ENCODE measurements at regions not wholly inside any gene's neighbourhood (a gene's known extent, or its start where the extent isn't known, plus 50 kb on each side); places are given as distances from the start of the nearest gene placed in this dataset.

- Histone ChIP-seq H3K9me3 (ENCODE audit: control insufficient read depth, insufficient read depth, low read depth, low read length) (no peaks in the 10 kb centered on the region), H3K4me1 (ENCODE audit: control insufficient read depth, extremely low read depth, insufficient read depth, low read length) (no peaks in the 10 kb centered on the region), H4K20me1 (ENCODE audit: control insufficient read depth, extremely low read depth, insufficient read depth, low read length) (no peaks in the 10 kb centered on the region), H3K4me2 (ENCODE audit: extremely low read depth, insufficient read depth, low read length) (no peak overlapping the region), H3K27ac (ENCODE audit: insufficient read depth, low read length) (no peak overlapping the region), H3K4me3 (replicated peaks in 1 of 4; ENCODE audit: control extremely low read depth in 1 of 4, insufficient read depth in 1 of 4, low read depth in 3 of 4, low read length in 4 of 4) (no peak overlapping the region), H3K27me3 (ENCODE audit: control insufficient read depth, insufficient read depth, low read length) (no peaks in the 10 kb centered on the region), H3K79me2 (ENCODE audit: control insufficient read depth, insufficient read depth, low read length) (no peaks in the 10 kb centered on the region), H3K36me3 (ENCODE audit: control insufficient read depth, insufficient read depth, low read length) (no peaks in the 10 kb centered on the region), H3K9ac (ENCODE audit: insufficient read depth, low read length) (no peak overlapping the region), H2AFZ (ENCODE audit: low read length) (no peak overlapping the region)
- TF ChIP-seq CTCF (conservative IDR thresholded peaks at IDR 0.05 in 1 of 2, IDR thresholded peaks at IDR 0.05 in 1 of 2; ENCODE audit: low read depth in 1 of 2, low read length in 2 of 2) (no peak), EZH2 (IDR thresholded peaks at IDR 0.05; ENCODE audit: low read length, missing control alignments) (no peak)
- peak in 1 of 2 donors; percentile 3 for DNase-seq (ENCODE audit: low read depth in 2 of 2)
These were observed 96.2 kb upstream of the MEOX2 start for GRCh38 chr7:15782656-15783055.

DNA sequence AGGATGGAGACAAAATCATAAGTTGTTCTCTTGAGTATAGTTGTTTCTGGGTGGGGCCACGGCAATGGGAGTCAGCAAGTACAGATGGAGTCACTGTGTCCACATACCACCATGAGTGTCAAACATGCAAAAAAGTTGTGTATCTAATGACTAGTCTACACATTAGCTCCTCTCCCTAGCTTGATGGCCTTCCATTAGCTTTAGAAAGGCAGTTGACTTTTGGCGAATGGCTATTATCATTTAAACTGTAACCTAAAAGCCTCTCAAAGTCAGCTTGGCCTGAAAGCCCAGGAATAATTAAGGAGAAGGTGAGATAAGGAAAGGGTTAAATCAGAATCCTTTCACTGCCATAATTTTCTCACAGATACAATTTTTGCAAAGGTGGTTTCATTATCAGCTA is 95.5 kb upstream of the MEOX2 start:
- H3K27ac ChIP-seq (ENCODE audit: insufficient read depth, low read length): no peak overlapping the region
- H3K9me3 ChIP-seq (ENCODE audit: control insufficient read depth, insufficient read depth, low read depth, low read length): no peaks in the 10 kb centered on the region
- H3K79me2 ChIP-seq (ENCODE audit: control insufficient read depth, insufficient read depth, low read length): no peaks in the 10 kb centered on the region
- H3K4me1 ChIP-seq (ENCODE audit: control insufficient read depth, extremely low read depth, insufficient read depth, low read length): no peaks in the 10 kb centered on the region
- no peaks in the 10 kb centered on the region for H4K20me1 ChIP-seq (ENCODE audit: control insufficient read depth, extremely low read depth, insufficient read depth, low read length)
- H2AFZ ChIP-seq (ENCODE audit: low read length): no peak overlapping the region
- TF ChIP-seq CTCF (conservative IDR thresholded peaks at IDR 0.05 in 1 of 2, IDR thresholded peaks at IDR 0.05 in 1 of 2; ENCODE audit: low read depth in 1 of 2, low read length in 2 of 2): no peak
- TF ChIP-seq EZH2 (IDR thresholded peaks at IDR 0.05; ENCODE audit: low read length, missing control alignments): no peak
- no peaks in the 10 kb centered on the region for H3K36me3 ChIP-seq (ENCODE audit: control insufficient read depth, insufficient read depth, low read length)
- no peak overlapping the region for H3K4me3 ChIP-seq (replicated peaks in 1 of 4; ENCODE audit: control extremely low read depth in 1 of 4, insufficient read depth in 1 of 4, low read depth in 3 of 4, low read length in 4 of 4)
- H3K4me2 ChIP-seq (ENCODE audit: extremely low read depth, insufficient read depth, low read length): no peak overlapping the region
- no peaks in the 10 kb centered on the region for H3K27me3 ChIP-seq (ENCODE audit: control insufficient read depth, insufficient read depth, low read length)
- H3K9ac ChIP-seq (ENCODE audit: insufficient read depth, low read length): no peak overlapping the region
- DNase-seq (ENCODE audit: low read depth in 2 of 2): no peak

GRCh38 chr7:15780271-15780670 is 93.8 kb upstream of the MEOX2 start:
- Histone ChIP-seq H3K9ac (ENCODE audit: insufficient read depth, low read length) (no peak overlapping the region), H3K27ac (ENCODE audit: insufficient read depth, low read length) (no peak overlapping the region), H3K9me3 (ENCODE audit: control insufficient read depth, insufficient read depth, low read depth, low read length) (no peaks in the 10 kb centered on the region), H3K4me2 (ENCODE audit: extremely low read depth, insufficient read depth, low read length) (no peak overlapping the region), H3K4me1 (ENCODE audit: control insufficient read depth, extremely low read depth, insufficient read depth, low read length) (no peaks in the 10 kb centered on the region), H4K20me1 (ENCODE audit: control insufficient read depth, extremely low read depth, insufficient read depth, low read length) (no peaks in the 10 kb centered on the region), H3K4me3 (replicated peaks in 1 of 4; ENCODE audit: control extremely low read depth in 1 of 4, insufficient read depth in 1 of 4, low read depth in 3 of 4, low read length in 4 of 4) (no peak overlapping the region), H2AFZ (ENCODE audit: low read length) (no peak overlapping the region), H3K27me3 (ENCODE audit: control insufficient read depth, insufficient read depth, low read length) (no peaks in the 10 kb centered on the region), H3K79me2 (ENCODE audit: control insufficient read depth, insufficient read depth, low read length) (no peaks in the 10 kb centered on the region), H3K36me3 (ENCODE audit: control insufficient read depth, insufficient read depth, low read length) (no peaks in the 10 kb centered on the region)
- no peak for TF ChIP-seq EZH2 (IDR thresholded peaks at IDR 0.05; ENCODE audit: low read length, missing control alignments)
- no peak for TF ChIP-seq CTCF (conservative IDR thresholded peaks at IDR 0.05 in 1 of 2, IDR thresholded peaks at IDR 0.05 in 1 of 2; ENCODE audit: low read depth in 1 of 2, low read length in 2 of 2)
- DNase-seq (ENCODE audit: low read depth in 2 of 2): peak; percentile 19 to 20
